ENCODE measurements at regions not wholly inside any gene's neighbourhood (a gene's known extent, or its start where the extent isn't known, plus 50 kb on each side); places are given as distances from the start of the nearest gene placed in this dataset.

GRCh38 chr2:38474021-38474456 lies 97.0 kb upstream of the ATL2 start:
- no peaks in the 10 kb centered on the region for H3K79me2 ChIP-seq (ENCODE audit: control insufficient read depth, insufficient read depth, low read length)
- FAIRE-seq (no peak), DNase-seq (ENCODE audit: low read depth, low spot score) (no peak)
- no peaks in the 10 kb centered on the region for H3K4me1 ChIP-seq (ENCODE audit: control insufficient read depth, extremely low read depth, insufficient read depth, low read length)
- dilution Hi-C loops (cut with MboI; ENCODE audit: extremely low pct_ligation_motif_present, low sequenced_read_pairs) = no loop called here
- no peak overlapping the region for H3K4me2 ChIP-seq (ENCODE audit: insufficient read depth, low read length)
- no peak overlapping the region for H2AFZ ChIP-seq (ENCODE audit: low read depth, low read length)
- no peak overlapping the region for H3K4me3 ChIP-seq (replicated peaks in 1 of 3; ENCODE audit: insufficient read depth in 1 of 3, low read depth in 1 of 3, low read length in 3 of 3)
- intact Hi-C loops (cut with micrococcal nuclease) = no loop called here
- no peak overlapping the region for H3K27ac ChIP-seq (ENCODE audit: insufficient read depth, low read depth, low read length)
- H3K9me1 ChIP-seq (replicated peaks; ENCODE audit: control insufficient read depth, extremely low read depth, insufficient read depth, low read length) = no peaks in the 10 kb centered on the region
- H4K20me1 ChIP-seq (replicated peaks; ENCODE audit: control insufficient read depth, extremely low read depth, insufficient read depth, low read length) = no peaks in the 10 kb centered on the region
- H3K9me3 ChIP-seq (replicated peaks; ENCODE audit: control insufficient read depth, insufficient read depth, low read length) = no peaks in the 10 kb centered on the region
- ChIA-PET CTCF (interaction anchor here (1.6 kb wide), 1 partner anchor 35 kb away, joined by 6 read pairs; no protein-coding TSS in a partner anchor), POLR2A (no interaction called here)
- peaks cover 5 to 6% of the 10 kb centered on the region in 2 experiments for H3K27me3 ChIP-seq (ENCODE audit: control insufficient read depth in 2 of 2, insufficient read depth in 2 of 2, low read length in 2 of 2)
- TF ChIP-seq MYC (IDR thresholded peaks at IDR 0.05; ENCODE audit: low read depth, low read length) = no peak
- no peak for TF ChIP-seq CTCF (IDR thresholded peaks at IDR 0.05; ENCODE audit: extremely low read depth in 1 of 2, insufficient read depth in 1 of 2, low read depth in 1 of 2, low read length in 2 of 2)
- no peak for TF ChIP-seq POLR2AphosphoS5 (IDR thresholded peaks at IDR 0.05; ENCODE audit: insufficient read depth, low read depth, low read length)
- H3K36me3 ChIP-seq (ENCODE audit: control insufficient read depth in 2 of 2, extremely low read depth in 1 of 2, insufficient read depth in 2 of 2, low read length in 2 of 2) = no peaks in the 10 kb centered on the region
- no TSS peak for BruUV-seq (replicated peaks)
- H3K9ac ChIP-seq (replicated peaks; ENCODE audit: extremely low read depth, insufficient read depth, low read length) = no peak overlapping the region

- intact Hi-C loops (cut with micrococcal nuclease) = no loop called here
- H3K4me3 ChIP-seq (replicated peaks in 1 of 3; ENCODE audit: insufficient read depth in 1 of 3, low read depth in 1 of 3, low read length in 3 of 3) = no peak overlapping the region
- dilution Hi-C loops (cut with MboI; ENCODE audit: extremely low pct_ligation_motif_present, low sequenced_read_pairs) = no loop called here
- BruUV-seq (replicated peaks) = no TSS peak
- ChIA-PET CTCF (interaction anchor here (1.6 kb wide), 1 partner anchor 36 kb away, joined by 6 read pairs; no protein-coding TSS in a partner anchor), POLR2A (no interaction called here)
- H3K27me3 ChIP-seq (ENCODE audit: control insufficient read depth in 2 of 2, insufficient read depth in 2 of 2, low read length in 2 of 2) = peaks cover 5 to 6% of the 10 kb centered on the region in 2 experiments
- H3K9me1 ChIP-seq (replicated peaks; ENCODE audit: control insufficient read depth, extremely low read depth, insufficient read depth, low read length) = no peaks in the 10 kb centered on the region
- H2AFZ ChIP-seq (ENCODE audit: low read depth, low read length) = no peak overlapping the region
- H3K9ac ChIP-seq (replicated peaks; ENCODE audit: extremely low read depth, insufficient read depth, low read length) = no peak overlapping the region
- FAIRE-seq (no peak), DNase-seq (ENCODE audit: low read depth, low spot score) (no peak)
- H3K9me3 ChIP-seq (replicated peaks; ENCODE audit: control insufficient read depth, insufficient read depth, low read length) = no peaks in the 10 kb centered on the region
- no peak overlapping the region for H3K27ac ChIP-seq (ENCODE audit: insufficient read depth, low read depth, low read length)
- TF ChIP-seq MYC (IDR thresholded peaks at IDR 0.05; ENCODE audit: low read depth, low read length) = no peak
- TF ChIP-seq POLR2AphosphoS5 (IDR thresholded peaks at IDR 0.05; ENCODE audit: insufficient read depth, low read depth, low read length) = no peak
- TF ChIP-seq MAX (IDR thresholded peaks at IDR 0.05; ENCODE audit: insufficient read depth, insufficient read length) = no peak
- H3K79me2 ChIP-seq (ENCODE audit: control insufficient read depth, insufficient read depth, low read length) = no peaks in the 10 kb centered on the region
- H3K4me1 ChIP-seq (ENCODE audit: control insufficient read depth, extremely low read depth, insufficient read depth, low read length) = no peaks in the 10 kb centered on the region
- H4K20me1 ChIP-seq (replicated peaks; ENCODE audit: control insufficient read depth, extremely low read depth, insufficient read depth, low read length) = no peaks in the 10 kb centered on the region
- H3K36me3 ChIP-seq (ENCODE audit: control insufficient read depth in 2 of 2, extremely low read depth in 1 of 2, insufficient read depth in 2 of 2, low read length in 2 of 2) = no peaks in the 10 kb centered on the region
- H3K4me2 ChIP-seq (ENCODE audit: insufficient read depth, low read length) = no peak overlapping the region
Measured at GRCh38 chr2:38473333-38474005, 96.4 kb upstream of the ATL2 start.
